ENCODE measurements at regions not wholly inside any gene's neighbourhood (a gene's known extent, or its start where the extent isn't known, plus 50 kb on each side); places are given as distances from the start of the nearest gene placed in this dataset.

DNA sequence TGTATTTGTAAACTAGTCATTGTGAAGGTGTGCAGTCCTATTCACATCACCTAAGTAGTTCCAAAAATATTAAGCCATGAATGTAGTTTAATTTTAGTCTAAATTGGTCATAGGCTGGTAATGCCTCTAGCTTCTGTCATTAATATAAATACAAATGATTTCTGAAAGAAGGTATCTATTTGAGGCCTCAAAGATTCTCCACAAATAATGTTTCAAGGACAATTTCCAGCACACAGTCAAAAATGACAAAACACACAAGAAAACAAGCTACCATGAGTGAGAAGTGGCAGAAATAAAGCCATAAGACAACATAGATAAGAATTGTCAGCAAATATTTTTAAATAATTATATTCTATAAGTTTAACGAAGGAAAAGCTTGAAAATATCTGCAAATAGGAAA, 66.7 kb upstream of the PDK4 start:
- DNase-seq = no peak

DNA sequence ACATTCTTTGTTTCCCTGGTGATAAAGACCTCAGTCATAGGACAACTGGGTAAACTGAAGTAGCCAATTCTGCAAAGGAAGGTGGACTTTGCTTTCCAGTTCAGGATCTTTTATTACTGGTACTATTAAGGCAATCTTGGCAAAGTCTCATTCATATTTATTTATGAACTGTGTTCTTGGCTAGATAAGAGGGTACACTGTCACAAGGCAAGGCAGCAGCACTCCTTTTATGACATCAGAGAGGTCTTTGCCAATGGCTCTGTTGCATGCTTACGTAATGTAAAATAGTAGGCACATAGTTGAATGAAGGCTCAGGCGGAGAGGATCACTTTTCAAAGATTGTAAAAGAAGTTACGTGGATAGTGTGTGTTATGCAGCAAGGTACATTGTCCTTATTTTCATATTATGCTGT, 63.7 kb upstream of the PDK4 start:
- no peak for DNase-seq

DNA sequence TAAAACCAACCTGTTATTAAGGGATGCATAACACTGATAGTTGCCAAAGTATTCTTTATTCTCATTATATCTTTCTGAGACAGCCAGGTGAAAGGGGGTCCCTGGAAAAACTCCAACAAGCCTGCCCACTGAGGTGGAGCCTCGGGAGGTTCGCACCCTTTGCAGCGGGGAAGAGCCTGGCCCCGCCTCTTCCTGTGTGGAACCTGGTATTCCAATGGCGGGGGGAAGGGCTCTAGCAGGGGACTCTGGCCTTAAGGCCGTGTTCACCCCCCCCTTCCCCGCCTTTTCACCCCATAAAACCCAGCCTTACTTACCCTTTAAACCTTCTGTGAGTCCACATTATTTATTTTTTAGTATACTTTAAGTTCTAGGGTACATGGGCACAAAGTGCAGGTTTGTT, 62.4 kb upstream of the PDK4 start:
- DNase-seq = no peak

DNA sequence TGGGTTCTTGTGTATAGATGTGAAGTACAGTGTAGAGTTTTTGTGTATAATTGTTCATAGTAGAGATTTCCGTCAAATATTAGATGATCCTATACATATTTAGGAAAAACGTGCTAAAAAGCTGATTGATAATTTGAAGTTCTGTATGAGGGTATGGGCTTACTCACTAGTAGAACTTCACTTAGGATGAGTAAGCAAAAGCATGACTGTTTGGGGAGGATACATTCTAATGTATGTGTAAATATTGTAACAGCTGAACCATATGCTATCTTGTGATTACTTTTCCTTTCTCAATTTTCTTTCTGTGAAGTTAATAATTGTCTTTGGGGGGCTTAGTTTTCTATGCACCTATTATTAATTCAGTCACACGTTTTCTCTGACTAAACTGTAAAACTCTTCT, 53.2 kb upstream of the PDK4 start:
- DNase-seq = no peak

DNA sequence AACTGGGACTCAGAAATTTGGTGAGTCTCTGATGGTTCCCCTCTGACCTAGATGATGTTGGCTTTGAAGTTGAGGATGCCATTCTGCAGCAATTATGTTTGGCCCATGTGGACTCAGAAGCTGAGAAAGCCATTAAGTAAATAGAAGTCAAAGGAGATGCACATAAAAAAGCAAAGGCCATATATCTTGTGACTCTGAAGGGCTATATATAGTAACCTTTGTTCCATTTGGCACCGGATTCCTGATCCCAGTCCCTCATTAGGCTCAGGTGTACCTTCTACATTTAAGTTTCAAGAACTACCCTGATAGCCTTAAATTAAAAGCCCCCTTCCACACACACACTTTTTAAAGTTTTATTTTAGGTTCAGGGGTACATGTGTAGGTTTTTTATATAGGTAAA, 50.0 kb upstream of the PDK4 start:
- no peak for DNase-seq
